K562 (cell line): ENCODE measurements at regions not wholly inside any gene's neighbourhood (a gene's known extent, or its start where the extent isn't known, plus 50 kb on each side); places are given as distances from the start of the nearest gene placed in this dataset.

Source experiments
- ATAC-seq: fragments of 200-7000 bp; cut with Tn5 transposase; 3 replicates; pipeline ENCODE4 v1.9.1; 2020; ENCODE audit warnings: moderate library complexity
- BruUV-seq: library from RNA; stranded (reverse); fragments of 400-500 nt; replicated peaks from 2 replicates; lab custom pipeline; 2021; lab: Mats Ljungman, UMichigan
- CTCF ChIA-PET: fragments of 300-600 bp; formaldehyde crosslinking; extraction: SDS; loops from one replicate; lab custom pipeline; 2021; ENCODE audit warnings: low intra/inter-chr PET ratio; lab: Yijun Ruan, JAX
- POLR2A ChIA-PET: fragments of 300-600, 350-650 bp; sonication (Branson Sonifier 250); formaldehyde crosslinking; extraction: SDS; loops from one replicate; lab custom pipeline; 2021; ENCODE audit warnings: antibody characterized with exemption, inconsistent platforms; lab: Yijun Ruan, JAX
- DNase-seq, 4 experiments: peaks; one replicate each; pipeline versions ENCODE4 v3.0.0 to v3.0.0-alpha.2; 2011 to 2018; ENCODE audit warnings: low spot score in 3 of 4, mixed read lengths in 3 of 4; ENCODE audit errors: extremely low read depth in 1 of 4
- FAIRE-seq: peaks from 2 replicates; lab custom pipeline; 2011; peaks lifted over from hg19 to GRCh38; lab: Jason Lieb, UNC
- H2AFZ ChIP-seq: 2 replicates; pipeline ENCODE4 v1.6.0; 2011; ENCODE audit warnings: low read depth, low read length, control low read depth, inconsistent platforms
- H3K27ac ChIP-seq: fragments of 200-600 bp; 3 replicates; pipeline ENCODE4 v1.8.0; 2011; ENCODE audit warnings: low read depth, mild to moderate bottlenecking, control low read depth, inconsistent platforms, low read length, moderate library complexity, mixed read lengths; ENCODE audit errors: extremely low read depth
- H3K27me3 ChIP-seq, 2 experiments: fragments of 300-600 bp in 1 of 2; 2 replicates in 1 of 2; 3 replicates in 1 of 2; pipeline versions ENCODE4 v1.6.0 to v1.8.0; 2011; ENCODE audit warnings: inconsistent platforms in 2 of 2, low read length in 2 of 2, mild to moderate bottlenecking in 1 of 2, mixed read lengths in 1 of 2, moderate library complexity in 1 of 2; ENCODE audit not compliant: control insufficient read depth in 2 of 2, insufficient read depth in 2 of 2
- H3K36me3 ChIP-seq: fragments of 300-600 bp; 3 replicates; pipeline ENCODE4 v1.8.0; 2011; ENCODE audit warnings: mild to moderate bottlenecking, low read length, inconsistent platforms; ENCODE audit not compliant: control insufficient read depth, insufficient read depth
- H3K4me1 ChIP-seq, 2 experiments: fragments of 200-600 bp in 1 of 2; replicated peaks in 1 of 2; 2 replicates in 1 of 2; 3 replicates in 1 of 2; pipeline versions ENCODE4 v1.5.1 to v1.8.0; 2011; ENCODE audit warnings: inconsistent platforms in 2 of 2, low read length in 2 of 2, mild to moderate bottlenecking in 1 of 2, mixed read lengths in 1 of 2, moderate library complexity in 1 of 2; ENCODE audit not compliant: control insufficient read depth in 2 of 2, insufficient read depth in 2 of 2
- H3K4me2 ChIP-seq: 2 replicates; pipeline ENCODE4 v1.6.1; 2011; ENCODE audit warnings: low read length, control low read depth, inconsistent platforms, mixed read lengths; ENCODE audit not compliant: insufficient read depth
- H3K4me3 ChIP-seq: fragments of 200-600 bp; sonication (generic), shearing (Covaris generic); 2 replicates; pipeline ENCODE4 v1.5.1; 2016; ENCODE audit warnings: control low read depth, inconsistent platforms
- H3K79me2 ChIP-seq: fragments of 200-600 bp; 3 replicates; pipeline ENCODE4 v1.8.0; 2011; ENCODE audit warnings: low read length, inconsistent platforms; ENCODE audit not compliant: control insufficient read depth, insufficient read depth
- H3K9ac ChIP-seq, 2 experiments: 2 replicates each; pipeline versions ENCODE4 v1.6.0 to v1.6.1; 2011; ENCODE audit warnings: low read depth in 2 of 2, low read length in 2 of 2, control low read depth in 1 of 2, inconsistent platforms in 1 of 2, mild to moderate bottlenecking in 1 of 2, mixed read lengths in 1 of 2; ENCODE audit not compliant: insufficient read depth in 1 of 2
- H3K9me1 ChIP-seq: one replicate; pipeline ENCODE4 v1.6.0; 2011; ENCODE audit warnings: inconsistent platforms, mild to moderate bottlenecking, low read length, moderate library complexity; ENCODE audit not compliant: control insufficient read depth, insufficient read depth
- H3K9me3 ChIP-seq: replicated peaks from 2 replicates; pipeline ENCODE4 v1.5.1; 2011; ENCODE audit warnings: low read depth, low read length, inconsistent platforms; ENCODE audit not compliant: control insufficient read depth, insufficient read depth
- H4K20me1 ChIP-seq: replicated peaks from 2 replicates; pipeline ENCODE4 v1.6.1; 2011; ENCODE audit warnings: low read length, inconsistent platforms, mixed read lengths; ENCODE audit not compliant: control insufficient read depth, insufficient read depth
- KLF1 ChIP-seq: fragments of 450-650 bp; IDR thresholded peaks from 2 replicates; pipeline ENCODE4 v1.6.1; 2016; ENCODE audit warnings: missing genetic modification characterization, missing compliant biosample characterization
- MED1 ChIP-seq: sonication (generic); formaldehyde crosslinking; IDR thresholded peaks from 2 replicates; pipeline ENCODE4 v1.8.1; 2023; ENCODE audit warnings: missing genetic modification reagents, borderline replicate concordance
- ZNF507 ChIP-seq: conservative IDR thresholded peaks from 2 replicates; pipeline ENCODE4 v1.6.1; 2017; ENCODE audit warnings: missing genetic modification characterization, missing compliant biosample characterization
- WGBS: fragments of 100-300 bp; shearing (Covaris generic); methylation state at CpG from one replicate; pipeline ENCODE4 v1.1.6; 2016; ENCODE audit warnings: low coverage, mixed read lengths; ENCODE audit not compliant: insufficient coverage; ENCODE audit errors: missing lambda C conversion rate; 5-methylcytosine and 5-hydroxymethylcytosine counted together
- in situ Hi-C: fragments of 300-500 bp; cut with MboI; formaldehyde crosslinking; loops from 4 replicates; pipeline ENCODE4 v1.15.0; 2018; ENCODE audit warnings: inconsistent platforms, mixed read lengths
- intact Hi-C: fragments of 100-400 bp; cut with micrococcal nuclease; formaldehyde crosslinking; loops from 2 replicates; pipeline ENCODE4 v1.14.2; 2022
- TF ChIP-seq, protein P1 (sequence below): fragments of 450-650 bp; IDR thresholded peaks from 2 replicates; pipeline ENCODE4 v1.6.1; 2016
- TF ChIP-seq, protein P2 (sequence below): fragments of 250-450 bp; sonication (Bioruptor Pico); IDR thresholded peaks from 2 replicates; pipeline ENCODE4 v1.8.0; 2021; ENCODE audit warnings: moderate library complexity, mild to moderate bottlenecking, inconsistent platforms
- TF ChIP-seq, protein P3 (sequence below): sonication (generic); IDR thresholded peaks from 2 replicates; pipeline ENCODE4 v1.6.1; 2016
- TF ChIP-seq, protein P4 (sequence below): fragments of 250-450 bp; sonication (Bioruptor Pico); IDR thresholded peaks from 2 replicates; pipeline ENCODE4 v1.5.1; 2021; ENCODE audit warnings: mild to moderate bottlenecking
- TF ChIP-seq, protein P5 (sequence below): fragments of 450-650 bp; IDR thresholded peaks from 2 replicates; pipeline ENCODE4 v1.6.1; 2016; ENCODE audit warnings: borderline replicate concordance

DNA sequence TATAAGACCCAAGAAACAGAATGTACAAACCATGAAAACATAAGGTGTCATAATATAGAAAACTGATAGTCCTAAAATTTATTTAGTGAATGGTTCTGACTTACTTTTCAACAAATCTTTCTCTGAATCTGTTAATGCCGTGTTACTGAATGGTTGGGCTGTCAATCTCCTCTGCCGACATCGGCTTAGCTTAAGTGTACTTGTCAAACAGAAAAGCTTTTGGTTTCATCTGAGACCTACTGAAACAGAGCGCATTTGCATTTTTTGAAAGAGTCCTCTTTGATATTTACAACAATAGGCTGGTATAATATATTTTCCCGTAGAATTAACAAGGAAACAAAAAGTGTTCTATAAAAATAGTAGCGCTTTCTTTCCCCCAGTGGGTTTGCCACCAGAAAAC, 120.9 kb upstream of the ZNF804B start:
- Histone ChIP-seq H3K27me3 (no peaks in the 10 kb centered on the region), H3K36me3 (no peaks in the 10 kb centered on the region), H3K9me1 (no peaks in the 10 kb centered on the region), H3K4me3 (no peak overlapping the region), H3K4me1 (no peaks in the 10 kb centered on the region), H3K79me2 (no peaks in the 10 kb centered on the region), H3K9me3 (no peaks in the 10 kb centered on the region), H3K9ac (no peak overlapping the region)
- CTCF ChIA-PET: no interaction called here
- no peak for FAIRE-seq
- in situ Hi-C loops: no loop called here
- no TSS peak for BruUV-seq
- no peak for TF ChIP-seq KLF1 (tag)
- TF ChIP-seq, protein P1, sequence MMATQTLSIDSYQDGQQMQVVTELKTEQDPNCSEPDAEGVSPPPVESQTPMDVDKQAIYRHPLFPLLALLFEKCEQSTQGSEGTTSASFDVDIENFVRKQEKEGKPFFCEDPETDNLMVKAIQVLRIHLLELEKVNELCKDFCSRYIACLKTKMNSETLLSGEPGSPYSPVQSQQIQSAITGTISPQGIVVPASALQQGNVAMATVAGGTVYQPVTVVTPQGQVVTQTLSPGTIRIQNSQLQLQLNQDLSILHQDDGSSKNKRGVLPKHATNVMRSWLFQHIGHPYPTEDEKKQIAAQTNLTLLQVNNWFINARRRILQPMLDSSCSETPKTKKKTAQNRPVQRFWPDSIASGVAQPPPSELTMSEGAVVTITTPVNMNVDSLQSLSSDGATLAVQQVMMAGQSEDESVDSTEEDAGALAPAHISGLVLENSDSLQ: peak; percentile 70
- TF ChIP-seq, all 486 proteins: peak for 1
- ATAC-seq (no peak), DNase-seq (no peak)
- intact Hi-C loops: no loop called here
- H2AFZ ChIP-seq: peak overlapping the region; percentile 46; the same call in 1 of the 2 replicates
- 27% methylated on average over 6 of the region's 6 CpGs for WGBS
- no peak overlapping the region for H3K27ac ChIP-seq
- no peak overlapping the region for H3K4me2 ChIP-seq
- POLR2A ChIA-PET: no interaction called here
- no peaks in the 10 kb centered on the region for H4K20me1 ChIP-seq

DNA sequence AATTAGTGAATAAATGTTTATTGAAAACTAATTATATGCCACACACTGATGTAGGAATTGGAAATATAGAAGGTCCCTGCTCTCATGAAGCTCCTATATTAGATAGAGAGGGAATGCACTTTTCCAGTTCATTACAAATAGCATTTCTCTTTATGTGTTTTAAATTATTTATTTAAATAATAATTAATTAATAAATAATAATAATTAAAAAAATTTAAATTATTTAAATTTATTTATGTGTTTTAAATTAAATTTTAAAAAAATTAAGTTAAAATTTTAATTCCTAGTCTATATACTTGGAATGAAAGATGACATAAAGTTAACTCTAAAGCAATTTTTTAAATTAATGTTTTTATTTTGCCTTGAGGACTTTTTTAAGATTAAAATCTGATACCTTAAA, 121.7 kb upstream of the ZNF804B start:
- no TSS peak for BruUV-seq
- H4K20me1 ChIP-seq: no peaks in the 10 kb centered on the region
- DNase-seq (no peak), FAIRE-seq (no peak), ATAC-seq (no peak)
- no peaks in the 10 kb centered on the region for H3K9me1 ChIP-seq
- intact Hi-C loops (no loop called here), in situ Hi-C loops (no loop called here)
- H3K9me3 ChIP-seq: no peaks in the 10 kb centered on the region; the same call in 1 of the 2 replicates
- no peak overlapping the region for H3K4me2 ChIP-seq
- no peaks in the 10 kb centered on the region for H3K79me2 ChIP-seq
- H3K27ac ChIP-seq: no peak overlapping the region
- H2AFZ ChIP-seq: no peak overlapping the region
- no peaks in the 10 kb centered on the region for H3K36me3 ChIP-seq
- H3K4me1 ChIP-seq: no peaks in the 10 kb centered on the region
- no peaks in the 10 kb centered on the region for H3K27me3 ChIP-seq
- no peak overlapping the region for H3K4me3 ChIP-seq
- POLR2A ChIA-PET: no interaction called here
- CTCF ChIA-PET: no interaction called here
- no peak overlapping the region for H3K9ac ChIP-seq
- TF ChIP-seq, protein P2, sequence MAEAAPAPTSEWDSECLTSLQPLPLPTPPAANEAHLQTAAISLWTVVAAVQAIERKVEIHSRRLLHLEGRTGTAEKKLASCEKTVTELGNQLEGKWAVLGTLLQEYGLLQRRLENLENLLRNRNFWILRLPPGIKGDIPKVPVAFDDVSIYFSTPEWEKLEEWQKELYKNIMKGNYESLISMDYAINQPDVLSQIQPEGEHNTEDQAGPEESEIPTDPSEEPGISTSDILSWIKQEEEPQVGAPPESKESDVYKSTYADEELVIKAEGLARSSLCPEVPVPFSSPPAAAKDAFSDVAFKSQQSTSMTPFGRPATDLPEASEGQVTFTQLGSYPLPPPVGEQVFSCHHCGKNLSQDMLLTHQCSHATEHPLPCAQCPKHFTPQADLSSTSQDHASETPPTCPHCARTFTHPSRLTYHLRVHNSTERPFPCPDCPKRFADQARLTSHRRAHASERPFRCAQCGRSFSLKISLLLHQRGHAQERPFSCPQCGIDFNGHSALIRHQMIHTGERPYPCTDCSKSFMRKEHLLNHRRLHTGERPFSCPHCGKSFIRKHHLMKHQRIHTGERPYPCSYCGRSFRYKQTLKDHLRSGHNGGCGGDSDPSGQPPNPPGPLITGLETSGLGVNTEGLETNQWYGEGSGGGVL: no peak
- TF ChIP-seq MED1 (CRISPR knock-in tag): no peak
- no peak for TF ChIP-seq ZNF507 (tag)
- TF ChIP-seq, protein P3, sequence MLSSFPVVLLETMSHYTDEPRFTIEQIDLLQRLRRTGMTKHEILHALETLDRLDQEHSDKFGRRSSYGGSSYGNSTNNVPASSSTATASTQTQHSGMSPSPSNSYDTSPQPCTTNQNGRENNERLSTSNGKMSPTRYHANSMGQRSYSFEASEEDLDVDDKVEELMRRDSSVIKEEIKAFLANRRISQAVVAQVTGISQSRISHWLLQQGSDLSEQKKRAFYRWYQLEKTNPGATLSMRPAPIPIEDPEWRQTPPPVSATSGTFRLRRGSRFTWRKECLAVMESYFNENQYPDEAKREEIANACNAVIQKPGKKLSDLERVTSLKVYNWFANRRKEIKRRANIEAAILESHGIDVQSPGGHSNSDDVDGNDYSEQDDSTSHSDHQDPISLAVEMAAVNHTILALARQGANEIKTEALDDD: no peak
- TF ChIP-seq, protein P4, sequence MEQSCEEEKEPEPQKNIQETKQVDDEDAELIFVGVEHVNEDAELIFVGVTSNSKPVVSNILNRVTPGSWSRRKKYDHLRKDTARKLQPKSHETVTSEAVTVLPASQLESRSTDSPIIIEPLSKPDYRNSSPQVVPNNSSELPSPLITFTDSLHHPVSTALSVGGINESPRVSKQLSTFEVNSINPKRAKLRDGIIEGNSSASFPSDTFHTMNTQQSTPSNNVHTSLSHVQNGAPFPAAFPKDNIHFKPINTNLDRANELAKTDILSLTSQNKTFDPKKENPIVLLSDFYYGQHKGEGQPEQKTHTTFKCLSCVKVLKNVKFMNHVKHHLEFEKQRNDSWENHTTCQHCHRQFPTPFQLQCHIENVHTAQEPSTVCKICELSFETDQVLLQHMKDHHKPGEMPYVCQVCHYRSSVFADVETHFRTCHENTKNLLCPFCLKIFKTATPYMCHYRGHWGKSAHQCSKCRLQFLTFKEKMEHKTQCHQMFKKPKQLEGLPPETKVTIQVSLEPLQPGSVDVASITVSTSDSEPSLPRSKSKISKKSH (CRISPR knock-in tag): no peak
- TF ChIP-seq, protein P5, sequence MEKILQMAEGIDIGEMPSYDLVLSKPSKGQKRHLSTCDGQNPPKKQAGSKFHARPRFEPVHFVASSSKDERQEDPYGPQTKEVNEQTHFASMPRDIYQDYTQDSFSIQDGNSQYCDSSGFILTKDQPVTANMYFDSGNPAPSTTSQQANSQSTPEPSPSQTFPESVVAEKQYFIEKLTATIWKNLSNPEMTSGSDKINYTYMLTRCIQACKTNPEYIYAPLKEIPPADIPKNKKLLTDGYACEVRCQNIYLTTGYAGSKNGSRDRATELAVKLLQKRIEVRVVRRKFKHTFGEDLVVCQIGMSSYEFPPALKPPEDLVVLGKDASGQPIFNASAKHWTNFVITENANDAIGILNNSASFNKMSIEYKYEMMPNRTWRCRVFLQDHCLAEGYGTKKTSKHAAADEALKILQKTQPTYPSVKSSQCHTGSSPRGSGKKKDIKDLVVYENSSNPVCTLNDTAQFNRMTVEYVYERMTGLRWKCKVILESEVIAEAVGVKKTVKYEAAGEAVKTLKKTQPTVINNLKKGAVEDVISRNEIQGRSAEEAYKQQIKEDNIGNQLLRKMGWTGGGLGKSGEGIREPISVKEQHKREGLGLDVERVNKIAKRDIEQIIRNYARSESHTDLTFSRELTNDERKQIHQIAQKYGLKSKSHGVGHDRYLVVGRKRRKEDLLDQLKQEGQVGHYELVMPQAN: no peak
